ENCODE measurements at regions not wholly inside any gene's neighbourhood (a gene's known extent, or its start where the extent isn't known, plus 50 kb on each side); places are given as distances from the start of the nearest gene placed in this dataset.

DNA sequence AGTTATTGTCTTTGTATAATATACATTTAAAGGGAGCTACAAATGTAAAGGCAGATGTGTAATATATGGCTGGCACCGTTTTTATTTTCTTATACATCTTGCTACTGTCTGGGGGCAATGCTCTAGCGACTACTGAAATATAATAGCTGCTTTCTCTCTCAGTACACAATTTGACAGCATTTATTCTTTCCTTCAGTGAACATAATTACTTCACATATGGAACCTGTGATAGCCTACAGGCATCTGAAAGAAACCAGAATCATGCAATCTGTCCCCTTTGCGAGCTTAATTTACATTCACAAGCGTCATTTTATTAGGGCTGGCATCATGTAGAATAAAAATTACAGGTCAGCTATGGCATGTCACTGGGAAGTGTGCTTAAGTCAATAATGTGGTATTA lies 557.5 kb upstream of the PTBP2 start:
- Histone ChIP-seq H3K4me2 (replicated peaks; ENCODE audit: extremely low read depth, low read length, poor library complexity, severe bottlenecking) (no peak overlapping the region), H3K4me1 (ENCODE audit: control insufficient read depth in 1 of 2, insufficient read depth in 2 of 2, low read length in 2 of 2) (no peaks in the 10 kb centered on the region), H4K20me1 (ENCODE audit: insufficient read depth, low read length) (no peaks in the 10 kb centered on the region), H2AFZ (ENCODE audit: insufficient read depth, low read depth, low read length, poor library complexity, severe bottlenecking) (no peak overlapping the region), H3K9me3 (replicated peaks in 1 of 2; ENCODE audit: control insufficient read depth in 1 of 2, insufficient read depth in 1 of 2, low read length in 2 of 2) (peaks cover 5 to 7% of the 10 kb centered on the region in 2 donors), H3K27ac (ENCODE audit: low read depth in 1 of 2, low read length in 2 of 2) (no peak overlapping the region), H3K9ac (ENCODE audit: insufficient read depth, low read length, poor library complexity, severe bottlenecking) (no peak overlapping the region), H3K79me2 (ENCODE audit: insufficient read depth, low read length) (no peaks in the 10 kb centered on the region), H3K4me3 (replicated peaks in 1 of 3; ENCODE audit: low read depth in 2 of 3, low read length in 3 of 3) (no peak overlapping the region), H3K27me3 (ENCODE audit: control insufficient read depth in 2 of 2, insufficient read depth in 2 of 2, low read length in 2 of 2) (no peaks in the 10 kb centered on the region), H3K36me3 (replicated peaks in 1 of 2; ENCODE audit: control insufficient read depth in 1 of 2, insufficient read depth in 2 of 2, low read length in 2 of 2) (no peaks in the 10 kb centered on the region)
- H3K4me1 Mint-ChIP-seq: no peaks in the 10 kb centered on the region
- intact Hi-C loops (cut with micrococcal nuclease): no loop called here
- no peak for DNase-seq
- H3K4me3 Mint-ChIP-seq: no peak overlapping the region
- H3K9me3 Mint-ChIP-seq: peaks cover 0 to 15% (median 10%) of the 10 kb centered on the region in 7 donors
- WGBS (ENCODE audit: insufficient coverage): no CpG with 5 or more reads among the region's 4 CpGs
- no peaks in the 10 kb centered on the region for H3K36me3 Mint-ChIP-seq
- no peaks in the 10 kb centered on the region for H3K27me3 Mint-ChIP-seq (ENCODE audit: low read depth in 3 of 3)
- TF ChIP-seq, protein P1, sequence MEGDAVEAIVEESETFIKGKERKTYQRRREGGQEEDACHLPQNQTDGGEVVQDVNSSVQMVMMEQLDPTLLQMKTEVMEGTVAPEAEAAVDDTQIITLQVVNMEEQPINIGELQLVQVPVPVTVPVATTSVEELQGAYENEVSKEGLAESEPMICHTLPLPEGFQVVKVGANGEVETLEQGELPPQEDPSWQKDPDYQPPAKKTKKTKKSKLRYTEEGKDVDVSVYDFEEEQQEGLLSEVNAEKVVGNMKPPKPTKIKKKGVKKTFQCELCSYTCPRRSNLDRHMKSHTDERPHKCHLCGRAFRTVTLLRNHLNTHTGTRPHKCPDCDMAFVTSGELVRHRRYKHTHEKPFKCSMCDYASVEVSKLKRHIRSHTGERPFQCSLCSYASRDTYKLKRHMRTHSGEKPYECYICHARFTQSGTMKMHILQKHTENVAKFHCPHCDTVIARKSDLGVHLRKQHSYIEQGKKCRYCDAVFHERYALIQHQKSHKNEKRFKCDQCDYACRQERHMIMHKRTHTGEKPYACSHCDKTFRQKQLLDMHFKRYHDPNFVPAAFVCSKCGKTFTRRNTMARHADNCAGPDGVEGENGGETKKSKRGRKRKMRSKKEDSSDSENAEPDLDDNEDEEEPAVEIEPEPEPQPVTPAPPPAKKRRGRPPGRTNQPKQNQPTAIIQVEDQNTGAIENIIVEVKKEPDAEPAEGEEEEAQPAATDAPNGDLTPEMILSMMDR (IDR thresholded peaks at IDR 0.05): no peak
- no peak overlapping the region for H3K27ac Mint-ChIP-seq

DNA sequence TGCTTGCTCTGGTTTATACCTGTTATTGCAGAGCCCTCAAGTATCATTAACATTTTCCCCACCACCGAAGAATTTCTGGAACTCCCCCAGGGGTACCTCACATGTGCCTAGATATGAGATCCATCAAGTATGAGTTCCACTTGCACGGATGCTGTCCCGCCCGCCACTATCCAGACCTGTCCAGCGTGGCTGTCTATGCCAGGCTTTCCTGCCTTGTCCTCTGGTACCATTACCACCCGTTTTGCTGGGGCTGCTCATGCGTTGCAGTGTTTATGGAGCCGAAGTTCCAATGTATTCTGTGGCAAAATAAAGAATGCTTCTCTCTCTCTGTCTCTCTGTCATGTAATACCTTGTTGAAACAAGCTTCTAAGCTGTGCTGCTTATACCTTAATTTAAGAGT lies 543.5 kb upstream of the PTBP2 start:
- Histone ChIP-seq H3K4me2 (replicated peaks; ENCODE audit: extremely low read depth, low read length, poor library complexity, severe bottlenecking) (no peak overlapping the region), H3K79me2 (ENCODE audit: insufficient read depth, low read length) (no peaks in the 10 kb centered on the region), H3K4me1 (ENCODE audit: control insufficient read depth in 1 of 2, insufficient read depth in 2 of 2, low read length in 2 of 2) (no peaks in the 10 kb centered on the region), H3K9ac (ENCODE audit: insufficient read depth, low read length, poor library complexity, severe bottlenecking) (no peak overlapping the region), H2AFZ (ENCODE audit: insufficient read depth, low read depth, low read length, poor library complexity, severe bottlenecking) (no peak overlapping the region), H4K20me1 (ENCODE audit: insufficient read depth, low read length) (no peaks in the 10 kb centered on the region), H3K4me3 (replicated peaks in 1 of 3; ENCODE audit: low read depth in 2 of 3, low read length in 3 of 3) (no peak overlapping the region), H3K36me3 (replicated peaks in 1 of 2; ENCODE audit: control insufficient read depth in 1 of 2, insufficient read depth in 2 of 2, low read length in 2 of 2) (no peaks in the 10 kb centered on the region), H3K27me3 (ENCODE audit: control insufficient read depth in 2 of 2, insufficient read depth in 2 of 2, low read length in 2 of 2) (no peaks in the 10 kb centered on the region), H3K9me3 (replicated peaks in 1 of 2; ENCODE audit: control insufficient read depth in 1 of 2, insufficient read depth in 1 of 2, low read length in 2 of 2) (peaks cover 3 to 7% of the 10 kb centered on the region in 2 donors), H3K27ac (ENCODE audit: low read depth in 1 of 2, low read length in 2 of 2) (no peak overlapping the region)
- TF ChIP-seq, protein P1 (IDR thresholded peaks at IDR 0.05): no peak
- H3K27ac Mint-ChIP-seq: no peak overlapping the region
- H3K27me3 Mint-ChIP-seq (ENCODE audit: low read depth in 3 of 3): peaks cover 0 to 1% (median 0%) of the 10 kb centered on the region in 3 donors
- 94% methylated on average over 5 of the region's 8 CpGs for WGBS (ENCODE audit: insufficient coverage)
- DNase-seq: no peak
- no peaks in the 10 kb centered on the region for H3K4me1 Mint-ChIP-seq
- no peak overlapping the region for H3K4me3 Mint-ChIP-seq
- intact Hi-C loops (cut with micrococcal nuclease): no loop called here
- peaks cover 3 to 9% (median 6%) of the 10 kb centered on the region in 7 donors for H3K9me3 Mint-ChIP-seq
- H3K36me3 Mint-ChIP-seq: no peaks in the 10 kb centered on the region

Measured in CD14-positive monocyte (primary cell).